Tibial nerve (tissue), 3 donors: ENCODE measurements at regions not wholly inside any gene's neighbourhood (a gene's known extent, or its start where the extent isn't known, plus 50 kb on each side); places are given as distances from the start of the nearest gene placed in this dataset.

Experiments
- EP300 ChIP-seq, 2 donors: sonication (generic); formaldehyde crosslinking; IDR thresholded peaks; one replicate each; pipeline ENCODE4 v1.6.1; 2017; ENCODE audit warnings: antibody characterized with exemption in 2 of 2, mild to moderate bottlenecking in 1 of 2
- POLR2A ChIP-seq, 2 donors: fragments of 450-650 bp; IDR thresholded peaks; one replicate each; pipeline ENCODE4 v1.6.1; 2017; ENCODE audit warnings: antibody characterized with exemption in 2 of 2, mild to moderate bottlenecking in 2 of 2, moderate library complexity in 2 of 2

DNA sequence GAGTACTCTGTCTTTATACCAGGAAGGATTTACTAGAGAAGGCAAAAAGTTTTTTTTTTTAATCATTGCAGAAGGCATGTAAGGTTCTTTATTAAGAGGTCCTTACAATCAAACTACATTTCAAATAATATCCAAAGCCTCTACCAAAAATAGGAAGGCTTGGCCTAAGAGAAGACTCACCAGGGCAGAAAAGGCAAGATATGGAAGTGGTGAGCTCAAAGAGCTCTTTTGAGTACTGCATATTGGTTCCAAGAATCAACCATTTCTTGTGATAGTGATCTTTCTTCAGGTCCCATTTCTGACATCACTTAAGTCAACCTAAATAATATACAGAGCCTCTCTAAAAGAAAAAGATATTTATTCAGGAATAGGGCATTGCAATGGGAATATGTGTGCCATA is 153.2 kb downstream of the FASLG start:
- no peak for TF ChIP-seq POLR2A (IDR thresholded peaks at IDR 0.05)
- no peak for TF ChIP-seq EP300 (IDR thresholded peaks at IDR 0.05)
